ENCODE measurements at regions not wholly inside any gene's neighbourhood (a gene's known extent, or its start where the extent isn't known, plus 50 kb on each side); places are given as distances from the start of the nearest gene placed in this dataset.

- TF ChIP-seq TAF1 (IDR thresholded peaks at IDR 0.05; ENCODE audit: low read depth): no peak
- no peak for TF ChIP-seq CTCF (IDR thresholded peaks at IDR 0.05; ENCODE audit: poor library complexity, severe bottlenecking)
- no peak for TF ChIP-seq EZH2 (IDR thresholded peaks at IDR 0.05; ENCODE audit: borderline replicate concordance, insufficient read depth, low read length, poor library complexity, severe bottlenecking)
- no peak for TF ChIP-seq REST (IDR thresholded peaks at IDR 0.05; ENCODE audit: borderline replicate concordance)
- TF ChIP-seq POLR2AphosphoS5 (IDR thresholded peaks at IDR 0.05): no peak
- no peak for TF ChIP-seq EP300 (conservative IDR thresholded peaks at IDR 0.05; ENCODE audit: poor library complexity, severe bottlenecking)
- no peak for TF ChIP-seq RAD21 (conservative IDR thresholded peaks at IDR 0.05)
- TF ChIP-seq SMC3 (conservative IDR thresholded peaks at IDR 0.05; ENCODE audit: poor library complexity): no peak
- no peak for TF ChIP-seq MXI1 (conservative IDR thresholded peaks at IDR 0.05; ENCODE audit: poor library complexity, severe bottlenecking)
Observed at GRCh38 chr22:25358421-25359170, 139.2 kb downstream of the CRYBB2 start.
